DMS114 treated with DMSO at 0.1 percent for 48 hours (cell line): ENCODE measurements at regions not wholly inside any gene's neighbourhood (a gene's known extent, or its start where the extent isn't known, plus 50 kb on each side); places are given as distances from the start of the nearest gene placed in this dataset.
"Not testable (repeated sequence)": the region's sequence is repeated elsewhere in the genome, so short reads cannot be mapped to it uniquely, and the experiment has no call there.

Experiments used
- DNase-seq: peaks from one replicate; lab custom pipeline; 2025; ENCODE audit not compliant: unreplicated experiment; lab: John Stamatoyannopoulos, UW

DNA sequence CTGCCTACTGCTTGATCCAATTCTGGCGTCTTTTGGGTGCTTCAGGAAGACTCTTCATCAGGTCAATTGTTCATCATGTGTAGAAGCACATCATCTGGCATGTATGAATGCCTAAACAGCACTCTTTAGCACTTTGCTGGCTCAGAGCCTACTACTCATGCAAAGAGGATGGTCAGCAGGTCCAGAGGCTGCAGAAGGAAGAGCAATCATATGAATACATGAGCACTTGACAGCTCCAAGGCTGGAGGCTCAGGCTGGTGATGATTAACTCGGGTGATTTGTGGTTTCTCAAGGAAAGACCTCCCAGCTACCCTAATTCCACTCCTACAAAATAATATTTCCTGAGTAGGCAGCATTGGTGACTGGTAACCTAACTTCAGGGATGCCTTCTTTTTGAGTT is 103.8 kb upstream of the CXCL13 start:
- DNase-seq, result no peak

DNA sequence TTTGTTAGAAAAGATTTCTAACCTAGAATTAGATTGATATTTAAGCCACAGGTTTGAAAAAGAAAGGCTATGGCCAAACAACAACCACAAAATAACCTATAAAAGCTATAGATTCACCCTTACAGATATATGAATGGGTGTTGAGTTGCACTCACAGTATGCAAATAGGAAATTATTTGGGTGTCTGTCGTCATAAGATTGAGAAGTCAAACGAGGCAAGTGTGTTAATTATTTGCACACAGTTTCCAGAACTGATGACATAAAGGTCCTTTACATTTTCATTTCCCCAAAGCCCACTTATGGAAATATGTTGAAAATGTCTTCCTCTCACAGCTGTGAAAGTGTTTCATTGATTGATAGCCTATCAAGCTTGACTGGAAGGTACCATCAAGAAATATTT is 101.2 kb upstream of the CXCL13 start:
- no peak for DNase-seq

- DNase-seq, result no peak
Observed at GRCh38 chr4:77505275-77505957, 100.2 kb upstream of the CXCL13 start.

GRCh38 chr4:77505958-77506319 is 99.7 kb upstream of the CXCL13 start:
- no peak for DNase-seq

DNA sequence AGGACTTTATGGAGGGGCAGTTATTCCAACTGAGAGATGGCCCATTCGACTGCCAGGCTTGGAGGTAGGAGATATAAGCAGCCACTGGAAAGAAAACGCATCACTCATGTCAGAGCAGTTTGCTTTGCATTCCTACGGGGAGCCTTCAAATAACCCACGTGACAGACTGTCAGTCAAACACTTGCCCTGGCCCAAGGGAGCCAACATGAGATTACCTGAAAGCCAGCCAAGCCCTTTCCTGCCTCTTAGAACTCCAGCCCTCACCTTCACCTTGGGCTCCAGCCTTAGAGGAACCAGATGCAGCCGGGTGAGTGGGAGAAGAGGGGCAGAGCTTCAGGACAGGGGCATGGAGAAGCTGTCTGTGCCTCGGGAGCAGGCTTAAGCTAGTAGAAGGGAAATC is 95.3 kb upstream of the CXCL13 start:
- no peak for DNase-seq

GRCh38 chr4:77525538-77525937 is 80.1 kb upstream of the CXCL13 start:
- no peak for DNase-seq

DNA sequence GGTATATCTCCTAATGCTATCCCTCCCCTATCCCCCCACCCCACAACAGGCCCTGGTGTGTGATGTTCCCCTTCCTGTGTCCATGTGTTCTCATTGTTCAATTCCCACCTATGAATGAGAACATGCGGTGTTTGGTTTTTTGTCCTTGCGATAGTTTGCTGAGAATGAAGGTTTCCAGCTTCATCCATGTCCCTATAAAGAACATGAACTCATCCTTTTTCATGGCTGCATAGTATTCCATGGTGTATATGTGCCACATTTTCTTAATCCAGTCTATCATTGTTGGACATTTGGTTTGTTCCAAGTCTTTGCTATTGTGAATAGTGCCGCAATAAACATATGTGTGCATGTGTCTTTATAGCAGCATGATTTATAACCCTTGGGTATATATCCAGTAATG is 77.7 kb upstream of the CXCL13 start:
- DNase-seq, result not testable (repeated sequence)

- no peak for DNase-seq
Observed at GRCh38 chr4:77538144-77538543, 67.5 kb upstream of the CXCL13 start.

- DNase-seq, result no peak
Observed at GRCh38 chr4:77538574-77539157, 67.0 kb upstream of the CXCL13 start.
